Progenitor cell of endocrine pancreas (in vitro differentiated cells): ENCODE measurements at regions not wholly inside any gene's neighbourhood (a gene's known extent, or its start where the extent isn't known, plus 50 kb on each side); places are given as distances from the start of the nearest gene placed in this dataset.

ENCODE experiments used
- DNase-seq: peaks from one replicate; pipeline ENCODE4 v3.0.0; 2021; ENCODE audit warnings: low spot score; ENCODE audit not compliant: unreplicated experiment
- H3K27ac Mint-ChIP-seq: 2 replicates; pipeline ENCODE4 v1.8.0; 2021; ENCODE audit warnings: mild to moderate bottlenecking, moderate library complexity, mixed read lengths
- H3K27me3 Mint-ChIP-seq: 2 replicates; pipeline ENCODE4 v1.8.0; 2021; ENCODE audit warnings: mixed read lengths
- H3K36me3 Mint-ChIP-seq: 2 replicates; pipeline ENCODE4 v1.8.0; 2022; ENCODE audit warnings: mixed read lengths; ENCODE audit not compliant: insufficient read depth
- H3K4me1 Mint-ChIP-seq: 2 replicates; pipeline ENCODE4 v1.8.0; 2021; ENCODE audit warnings: low read depth, mixed read lengths
- H3K4me3 Mint-ChIP-seq: 2 replicates; pipeline ENCODE4 v1.8.0; 2021; ENCODE audit warnings: low read depth, mild to moderate bottlenecking, moderate library complexity, mixed read lengths
- H3K9me3 Mint-ChIP-seq: 2 replicates; pipeline ENCODE4 v1.8.0; 2021; ENCODE audit warnings: low read depth, mixed read lengths
- TF ChIP-seq, protein P1 (sequence below): fragments of 200-600 bp; sonication (generic); IDR thresholded peaks from one replicate; pipeline ENCODE4 v1.5.0; 2021; ENCODE audit warnings: antibody characterized with exemption, mild to moderate bottlenecking; ENCODE audit not compliant: unreplicated experiment

DNA sequence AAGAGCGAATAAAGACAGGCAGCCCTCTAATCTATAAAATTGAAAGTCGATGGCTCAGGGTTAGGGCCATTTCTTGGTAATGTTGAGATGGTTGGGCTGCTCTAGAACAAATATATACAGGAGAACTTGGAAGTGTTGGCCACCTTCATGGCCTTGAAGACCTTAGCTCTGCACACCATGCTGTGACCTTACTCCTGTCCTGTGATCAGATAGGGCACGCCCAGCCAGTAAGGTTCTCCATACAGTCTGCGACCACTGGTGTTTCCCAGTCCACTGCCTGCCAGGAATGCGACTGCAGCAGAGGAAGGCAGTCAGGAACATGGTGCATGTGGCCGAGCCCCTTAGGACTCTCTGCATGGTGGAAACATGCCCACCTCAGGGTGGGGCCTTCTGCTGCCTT, 73.2 kb upstream of the PSMA6 start:
- Mint-ChIP-seq H3K27me3 (no peaks in the 10 kb centered on the region), H3K36me3 (peaks cover 6% of the 10 kb centered on the region), H3K27ac (no peak overlapping the region), H3K9me3 (no peaks in the 10 kb centered on the region), H3K4me1 (peaks cover 8% of the 10 kb centered on the region), H3K4me3 (no peak overlapping the region)
- no peak for DNase-seq
- TF ChIP-seq, protein P1, sequence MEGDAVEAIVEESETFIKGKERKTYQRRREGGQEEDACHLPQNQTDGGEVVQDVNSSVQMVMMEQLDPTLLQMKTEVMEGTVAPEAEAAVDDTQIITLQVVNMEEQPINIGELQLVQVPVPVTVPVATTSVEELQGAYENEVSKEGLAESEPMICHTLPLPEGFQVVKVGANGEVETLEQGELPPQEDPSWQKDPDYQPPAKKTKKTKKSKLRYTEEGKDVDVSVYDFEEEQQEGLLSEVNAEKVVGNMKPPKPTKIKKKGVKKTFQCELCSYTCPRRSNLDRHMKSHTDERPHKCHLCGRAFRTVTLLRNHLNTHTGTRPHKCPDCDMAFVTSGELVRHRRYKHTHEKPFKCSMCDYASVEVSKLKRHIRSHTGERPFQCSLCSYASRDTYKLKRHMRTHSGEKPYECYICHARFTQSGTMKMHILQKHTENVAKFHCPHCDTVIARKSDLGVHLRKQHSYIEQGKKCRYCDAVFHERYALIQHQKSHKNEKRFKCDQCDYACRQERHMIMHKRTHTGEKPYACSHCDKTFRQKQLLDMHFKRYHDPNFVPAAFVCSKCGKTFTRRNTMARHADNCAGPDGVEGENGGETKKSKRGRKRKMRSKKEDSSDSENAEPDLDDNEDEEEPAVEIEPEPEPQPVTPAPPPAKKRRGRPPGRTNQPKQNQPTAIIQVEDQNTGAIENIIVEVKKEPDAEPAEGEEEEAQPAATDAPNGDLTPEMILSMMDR = no peak

DNA sequence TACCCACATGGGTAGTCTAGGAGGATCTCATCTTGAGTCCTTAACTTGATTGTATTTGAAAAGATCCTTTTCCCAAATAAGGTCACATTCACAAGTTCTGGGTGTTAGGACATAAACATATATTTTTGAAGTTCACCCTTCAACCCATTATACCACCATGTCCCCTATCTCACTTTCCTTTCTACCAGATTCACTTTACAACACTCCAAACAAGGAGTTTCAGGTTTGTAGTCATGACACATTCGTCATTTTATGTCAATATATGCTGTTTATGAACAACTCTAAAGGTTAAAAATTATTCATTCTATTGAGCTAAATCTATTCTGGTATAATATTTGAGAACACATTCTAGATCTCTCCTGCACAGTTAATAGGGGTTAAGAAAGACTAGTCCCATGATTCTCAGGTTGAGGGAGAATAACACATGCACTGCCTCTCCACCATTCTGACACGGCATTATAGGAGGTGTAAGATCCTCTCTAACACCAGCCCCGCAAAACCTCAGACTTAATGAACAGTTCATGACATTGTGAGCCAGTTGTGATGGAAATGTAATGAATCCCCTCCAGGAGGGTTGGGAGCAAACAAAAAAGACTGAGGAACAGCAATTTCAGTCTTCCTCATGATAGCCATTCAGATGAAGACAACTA, 72.0 kb upstream of the PSMA6 start:
- H3K4me3 Mint-ChIP-seq = no peak overlapping the region
- peaks cover 6% of the 10 kb centered on the region for H3K36me3 Mint-ChIP-seq
- H3K27ac Mint-ChIP-seq = no peak overlapping the region
- DNase-seq = no peak
- H3K9me3 Mint-ChIP-seq = no peaks in the 10 kb centered on the region
- H3K27me3 Mint-ChIP-seq = no peaks in the 10 kb centered on the region
- TF ChIP-seq, protein P1 = no peak
- peaks cover 11% of the 10 kb centered on the region for H3K4me1 Mint-ChIP-seq

- Mint-ChIP-seq H3K36me3 (peaks cover 6% of the 10 kb centered on the region), H3K4me1 (peaks cover 10% of the 10 kb centered on the region), H3K4me3 (no peak overlapping the region)
Measured at GRCh38 chr14:35220920-35221319, 71.3 kb upstream of the PSMA6 start.

DNA sequence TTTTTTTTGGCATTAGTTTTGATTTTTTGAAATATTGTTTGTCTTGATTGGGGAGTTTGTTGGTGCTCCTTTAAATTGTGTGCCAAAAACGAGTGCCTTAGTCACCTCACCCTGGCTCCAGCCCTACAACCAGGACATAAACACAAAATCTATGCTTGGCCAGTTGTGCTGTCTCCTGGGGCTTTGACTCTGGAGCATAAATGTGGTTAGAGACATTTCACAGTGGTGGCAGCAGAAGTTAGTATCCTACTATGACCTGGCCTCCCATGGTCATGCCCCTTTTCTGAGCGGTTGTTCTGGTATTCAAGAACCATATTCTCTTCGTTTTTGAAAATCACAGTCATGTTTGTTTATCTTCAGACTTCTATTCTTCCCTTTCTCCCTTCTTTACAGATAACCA, 70.7 kb upstream of the PSMA6 start:
- Mint-ChIP-seq H3K27ac (no peak overlapping the region), H3K27me3 (no peaks in the 10 kb centered on the region), H3K9me3 (no peaks in the 10 kb centered on the region), H3K36me3 (peaks cover 6% of the 10 kb centered on the region), H3K4me3 (no peak overlapping the region), H3K4me1 (peaks cover 10% of the 10 kb centered on the region)
- TF ChIP-seq, protein P1 = no peak
- DNase-seq = no peak

More at GRCh38 chr14:35220920-35221319, 71.3 kb upstream of the PSMA6 start:
- Mint-ChIP-seq H3K27me3 (no peaks in the 10 kb centered on the region), H3K27ac (no peak overlapping the region), H3K9me3 (no peaks in the 10 kb centered on the region)
- TF ChIP-seq, protein P1 = no peak
- no peak for DNase-seq

GRCh38 chr14:35222324-35222723, 69.9 kb upstream of the PSMA6 start:
- H3K36me3 Mint-ChIP-seq = peaks cover 6% of the 10 kb centered on the region
- no peaks in the 10 kb centered on the region for H3K27me3 Mint-ChIP-seq
- no peak overlapping the region for H3K27ac Mint-ChIP-seq
- TF ChIP-seq, protein P1 = no peak
- H3K9me3 Mint-ChIP-seq = no peaks in the 10 kb centered on the region
- H3K4me3 Mint-ChIP-seq = no peak overlapping the region
- H3K4me1 Mint-ChIP-seq = peaks cover 10% of the 10 kb centered on the region
- no peak for DNase-seq
